ENCODE measurements at regions not wholly inside any gene's neighbourhood (a gene's known extent, or its start where the extent isn't known, plus 50 kb on each side); places are given as distances from the start of the nearest gene placed in this dataset.
"Not testable (repeated sequence)": the region's sequence is repeated elsewhere in the genome, so short reads cannot be mapped to it uniquely, and the experiment has no call there.

DNA sequence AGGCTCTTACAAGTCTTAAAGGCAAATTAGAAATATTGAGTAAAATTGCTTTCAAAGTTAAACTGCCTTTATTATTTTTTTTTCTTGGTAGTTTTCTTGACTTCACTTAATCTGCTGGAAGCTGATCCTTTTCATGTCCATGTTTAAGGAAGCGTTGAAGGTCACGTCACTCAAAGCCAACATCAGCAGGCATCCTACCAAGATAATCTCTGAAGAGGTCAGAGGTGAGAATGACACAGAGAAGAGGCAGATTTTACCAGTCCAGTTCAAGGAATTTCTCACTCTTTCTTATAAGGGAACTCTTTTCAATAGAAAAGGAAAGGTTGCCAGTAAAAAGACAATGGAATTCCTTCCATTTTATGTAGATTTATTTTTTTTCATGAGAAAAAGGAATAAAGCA, 259.8 kb downstream of the ANXA1 start:
- no peaks in the 10 kb centered on the region for H3K36me3 ChIP-seq (ENCODE audit: control insufficient read depth, insufficient read depth, low read length)
- no CpG with 5 or more reads among the region's 2 CpGs for WGBS (ENCODE audit: insufficient coverage, insufficient read length)

DNA sequence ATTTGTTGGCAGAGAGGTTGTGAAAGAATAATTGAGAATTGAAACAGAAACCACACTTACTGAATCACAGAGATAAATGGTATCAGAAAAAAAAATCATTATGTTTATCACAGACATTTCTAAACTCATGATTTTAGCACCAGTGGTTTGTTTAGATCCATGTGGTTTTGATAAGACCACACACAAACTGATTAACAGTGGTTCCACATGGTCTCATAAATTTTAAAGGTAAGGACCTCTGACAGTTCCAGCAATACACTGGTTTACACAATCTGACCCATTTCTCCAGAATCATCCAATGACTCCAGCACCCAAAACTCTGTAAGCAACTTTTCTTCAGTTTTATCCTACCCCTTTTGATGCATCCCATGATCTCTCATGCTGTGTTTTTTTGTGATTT, 261.2 kb downstream of the ANXA1 start:
- H3K9me3 ChIP-seq (ENCODE audit: control insufficient read depth, insufficient read depth, low read length) = no peaks in the 10 kb centered on the region
- H3K36me3 ChIP-seq (ENCODE audit: control insufficient read depth, insufficient read depth, low read length) = no peaks in the 10 kb centered on the region
- no peak for DNase-seq (ENCODE audit: low read depth, low spot score)

More for the DNA sequence above, 259.8 kb downstream of the ANXA1 start:
- Histone ChIP-seq H3K27ac (ENCODE audit: low read length) (no peak overlapping the region), H3K27me3 (ENCODE audit: control insufficient read depth, insufficient read depth, low read length) (no peaks in the 10 kb centered on the region), H3K4me1 (ENCODE audit: control insufficient read depth, insufficient read depth, low read length) (no peaks in the 10 kb centered on the region), H3K9me3 (ENCODE audit: control insufficient read depth, insufficient read depth, low read length) (no peaks in the 10 kb centered on the region), H3K4me3 (ENCODE audit: low read length) (no peak overlapping the region)
- no peak for DNase-seq (ENCODE audit: low read depth, low spot score)

DNA sequence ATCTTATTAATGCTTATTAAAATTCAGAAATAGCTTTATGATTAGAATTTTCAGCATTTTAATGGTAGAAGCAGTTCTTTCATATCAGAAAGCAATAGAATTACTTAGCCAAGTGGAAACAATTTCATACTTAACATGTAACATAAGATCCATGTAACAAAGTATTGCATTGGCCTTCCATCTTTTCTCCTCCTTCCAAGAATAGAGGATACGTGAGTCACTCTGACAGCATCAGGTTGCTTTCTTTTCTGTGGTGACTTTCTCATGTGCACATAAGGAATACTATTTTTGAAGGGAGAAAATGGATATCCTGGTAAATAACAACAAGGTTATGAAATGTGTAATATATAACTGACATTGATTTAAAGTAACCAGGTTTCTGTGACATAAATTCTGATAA, 272.2 kb downstream of the ANXA1 start:
- no peak for DNase-seq (ENCODE audit: low read depth, low spot score)
- WGBS (ENCODE audit: insufficient coverage, insufficient read length) = no CpG with 5 or more reads among the region's 1 CpG
- Histone ChIP-seq H3K27ac (ENCODE audit: low read length) (no peak overlapping the region), H3K36me3 (ENCODE audit: control insufficient read depth, insufficient read depth, low read length) (no peaks in the 10 kb centered on the region), H3K27me3 (ENCODE audit: control insufficient read depth, insufficient read depth, low read length) (no peaks in the 10 kb centered on the region), H3K4me1 (ENCODE audit: control insufficient read depth, insufficient read depth, low read length) (no peaks in the 10 kb centered on the region), H3K9me3 (ENCODE audit: control insufficient read depth, insufficient read depth, low read length) (no peaks in the 10 kb centered on the region), H3K4me3 (ENCODE audit: low read length) (no peak overlapping the region)

More for the DNA sequence above, 261.2 kb downstream of the ANXA1 start:
- Histone ChIP-seq H3K4me1 (ENCODE audit: control insufficient read depth, insufficient read depth, low read length) (no peaks in the 10 kb centered on the region), H3K4me3 (ENCODE audit: low read length) (no peak overlapping the region), H3K27me3 (ENCODE audit: control insufficient read depth, insufficient read depth, low read length) (no peaks in the 10 kb centered on the region), H3K27ac (ENCODE audit: low read length) (no peak overlapping the region)

DNA sequence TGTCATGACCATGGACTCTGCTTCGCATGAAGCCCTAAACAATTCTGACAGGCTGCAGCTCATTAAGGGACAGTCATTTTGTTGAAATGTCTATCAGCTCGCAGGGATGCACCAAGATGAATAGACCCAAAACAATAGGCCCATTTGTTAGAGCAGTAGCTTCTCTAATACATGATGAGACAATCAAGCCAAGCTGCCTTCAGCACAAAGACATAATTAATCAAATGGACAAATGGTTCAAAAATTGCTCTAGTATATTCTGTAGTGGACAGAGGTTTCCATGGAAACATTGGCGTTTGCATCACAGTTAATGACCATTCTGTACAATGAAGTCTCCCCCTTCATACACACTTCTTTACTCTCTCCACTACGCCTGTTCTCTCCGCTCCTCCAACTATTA, 274.6 kb downstream of the ANXA1 start:
- H3K4me3 ChIP-seq (ENCODE audit: low read length) = no peak overlapping the region
- no peaks in the 10 kb centered on the region for H3K4me1 ChIP-seq (ENCODE audit: control insufficient read depth, insufficient read depth, low read length)
- no peaks in the 10 kb centered on the region for H3K27me3 ChIP-seq (ENCODE audit: control insufficient read depth, insufficient read depth, low read length)
- no peaks in the 10 kb centered on the region for H3K36me3 ChIP-seq (ENCODE audit: control insufficient read depth, insufficient read depth, low read length)
- no peak overlapping the region for H3K27ac ChIP-seq (ENCODE audit: low read length)
- no peaks in the 10 kb centered on the region for H3K9me3 ChIP-seq (ENCODE audit: control insufficient read depth, insufficient read depth, low read length)
- no peak for DNase-seq (ENCODE audit: low read depth, low spot score)
- 100% methylated on average over 2 of the region's 5 CpGs for WGBS (ENCODE audit: insufficient coverage, insufficient read length)

DNA sequence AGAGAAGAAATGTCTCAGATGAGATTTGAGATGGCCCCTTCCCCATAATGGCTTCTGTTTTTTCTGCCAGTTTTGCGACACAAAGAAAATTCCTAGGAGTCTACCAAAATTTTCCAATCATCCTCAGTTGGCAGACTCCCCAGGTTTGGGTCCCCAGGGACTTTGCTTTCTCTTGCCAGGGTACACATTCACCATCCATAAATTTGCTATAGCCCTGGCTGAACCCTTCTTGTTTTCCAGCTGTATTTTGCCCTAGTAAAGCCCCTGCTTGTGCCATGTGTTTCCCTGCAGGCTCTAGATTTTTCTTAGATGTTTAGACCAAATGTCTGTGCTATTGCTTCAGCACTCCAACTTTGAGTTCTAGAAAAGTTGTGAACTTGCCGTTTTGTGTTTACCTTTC, 283.2 kb downstream of the ANXA1 start:
- no CpG with 5 or more reads among the region's 2 CpGs for WGBS (ENCODE audit: insufficient coverage, insufficient read length)
- no peaks in the 10 kb centered on the region for H3K9me3 ChIP-seq (ENCODE audit: control insufficient read depth, insufficient read depth, low read length)

DNA sequence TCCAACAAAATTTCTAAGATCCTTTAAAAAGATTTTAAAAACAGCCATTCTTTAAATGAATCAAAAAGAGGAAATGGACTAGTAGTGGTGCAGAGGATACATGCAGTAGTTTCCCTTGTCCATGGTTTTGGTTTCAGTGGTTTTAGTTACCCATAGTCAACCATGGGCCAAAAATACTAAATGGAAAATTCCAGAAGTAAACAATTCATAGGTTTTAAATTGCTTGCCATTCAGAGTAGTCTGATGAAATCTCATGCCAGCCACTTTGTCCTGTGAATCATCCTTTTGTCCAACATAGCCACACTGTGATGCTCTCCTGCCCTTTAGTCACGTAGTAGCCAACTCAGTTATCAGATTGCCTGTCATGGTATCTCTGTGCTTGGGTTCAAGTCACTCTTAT, 286.1 kb downstream of the ANXA1 start:
- no peak overlapping the region for H3K27ac ChIP-seq (ENCODE audit: low read length)
- H3K9me3 ChIP-seq (ENCODE audit: control insufficient read depth, insufficient read depth, low read length) = no peaks in the 10 kb centered on the region
- H3K4me3 ChIP-seq (ENCODE audit: low read length) = no peak overlapping the region
- H3K36me3 ChIP-seq (ENCODE audit: control insufficient read depth, insufficient read depth, low read length) = no peaks in the 10 kb centered on the region
- no peaks in the 10 kb centered on the region for H3K4me1 ChIP-seq (ENCODE audit: control insufficient read depth, insufficient read depth, low read length)
- DNase-seq (ENCODE audit: low read depth, low spot score) = no peak
- H3K27me3 ChIP-seq (ENCODE audit: control insufficient read depth, insufficient read depth, low read length) = no peaks in the 10 kb centered on the region
- WGBS (ENCODE audit: insufficient coverage, insufficient read length) = no CpG with 5 or more reads among the region's 1 CpG

More for the DNA sequence above, 283.2 kb downstream of the ANXA1 start:
- no peak for DNase-seq (ENCODE audit: low read depth, low spot score)
- no peaks in the 10 kb centered on the region for H3K36me3 ChIP-seq (ENCODE audit: control insufficient read depth, insufficient read depth, low read length)
- H3K4me1 ChIP-seq (ENCODE audit: control insufficient read depth, insufficient read depth, low read length) = no peaks in the 10 kb centered on the region
- H3K27ac ChIP-seq (ENCODE audit: low read length) = no peak overlapping the region
- no peaks in the 10 kb centered on the region for H3K27me3 ChIP-seq (ENCODE audit: control insufficient read depth, insufficient read depth, low read length)
- no peak overlapping the region for H3K4me3 ChIP-seq (ENCODE audit: low read length)

DNA sequence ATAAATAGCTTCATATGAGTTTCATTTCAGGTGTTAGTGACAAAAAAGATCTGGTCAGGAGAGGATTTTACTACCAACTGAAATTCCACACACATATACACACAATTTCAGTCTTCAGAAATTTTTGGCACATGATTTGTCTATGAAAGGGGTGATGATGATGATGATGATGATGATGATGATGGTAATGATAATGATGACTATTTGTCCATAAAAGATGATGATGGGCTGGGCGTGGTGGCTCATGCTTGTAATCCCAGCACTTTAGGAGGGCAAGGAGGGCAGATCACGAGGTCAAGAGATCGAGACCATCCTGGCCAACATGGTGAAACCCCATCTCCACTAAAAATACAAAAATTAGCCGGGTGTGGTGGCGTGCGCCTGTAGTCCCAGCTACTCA, 288.2 kb downstream of the ANXA1 start:
- not testable (repeated sequence) for DNase-seq (ENCODE audit: low read depth, low spot score); H3K27ac ChIP-seq (ENCODE audit: low read length); H3K4me1 ChIP-seq (ENCODE audit: control insufficient read depth, insufficient read depth, low read length); H3K9me3 ChIP-seq (ENCODE audit: control insufficient read depth, insufficient read depth, low read length); H3K36me3 ChIP-seq (ENCODE audit: control insufficient read depth, insufficient read depth, low read length); H3K4me3 ChIP-seq (ENCODE audit: low read length); H3K27me3 ChIP-seq (ENCODE audit: control insufficient read depth, insufficient read depth, low read length)
- WGBS (ENCODE audit: insufficient coverage, insufficient read length) = no CpG with 5 or more reads among the region's 6 CpGs

DNA sequence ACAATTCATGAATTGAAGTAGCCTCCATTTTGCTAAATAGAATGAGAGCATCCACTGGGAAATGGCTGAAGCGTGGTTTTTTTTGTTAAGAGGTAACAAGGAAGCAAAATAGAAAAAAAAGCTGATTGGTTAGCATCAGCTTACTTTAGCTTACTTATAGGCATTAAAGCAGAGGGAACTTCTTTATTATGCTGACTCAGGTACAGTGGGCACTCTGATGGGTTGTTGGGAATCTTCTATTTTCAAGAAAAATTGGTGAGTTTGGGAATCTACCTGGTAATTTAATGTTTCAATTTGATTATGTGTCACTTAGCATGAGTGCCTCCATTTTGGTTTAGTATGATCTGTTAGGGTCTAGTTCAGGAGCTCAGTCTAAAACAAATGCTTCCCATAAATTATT, 289.6 kb downstream of the ANXA1 start:
- H3K9me3 ChIP-seq (ENCODE audit: control insufficient read depth, insufficient read depth, low read length) = no peaks in the 10 kb centered on the region
- no peak for DNase-seq (ENCODE audit: low read depth, low spot score)
- no peaks in the 10 kb centered on the region for H3K4me1 ChIP-seq (ENCODE audit: control insufficient read depth, insufficient read depth, low read length)
- no peaks in the 10 kb centered on the region for H3K36me3 ChIP-seq (ENCODE audit: control insufficient read depth, insufficient read depth, low read length)
- no CpG with 5 or more reads among the region's 1 CpG for WGBS (ENCODE audit: insufficient coverage, insufficient read length)
- H3K4me3 ChIP-seq (ENCODE audit: low read length) = no peak overlapping the region
- no peaks in the 10 kb centered on the region for H3K27me3 ChIP-seq (ENCODE audit: control insufficient read depth, insufficient read depth, low read length)
- H3K27ac ChIP-seq (ENCODE audit: low read length) = no peak overlapping the region

DNA sequence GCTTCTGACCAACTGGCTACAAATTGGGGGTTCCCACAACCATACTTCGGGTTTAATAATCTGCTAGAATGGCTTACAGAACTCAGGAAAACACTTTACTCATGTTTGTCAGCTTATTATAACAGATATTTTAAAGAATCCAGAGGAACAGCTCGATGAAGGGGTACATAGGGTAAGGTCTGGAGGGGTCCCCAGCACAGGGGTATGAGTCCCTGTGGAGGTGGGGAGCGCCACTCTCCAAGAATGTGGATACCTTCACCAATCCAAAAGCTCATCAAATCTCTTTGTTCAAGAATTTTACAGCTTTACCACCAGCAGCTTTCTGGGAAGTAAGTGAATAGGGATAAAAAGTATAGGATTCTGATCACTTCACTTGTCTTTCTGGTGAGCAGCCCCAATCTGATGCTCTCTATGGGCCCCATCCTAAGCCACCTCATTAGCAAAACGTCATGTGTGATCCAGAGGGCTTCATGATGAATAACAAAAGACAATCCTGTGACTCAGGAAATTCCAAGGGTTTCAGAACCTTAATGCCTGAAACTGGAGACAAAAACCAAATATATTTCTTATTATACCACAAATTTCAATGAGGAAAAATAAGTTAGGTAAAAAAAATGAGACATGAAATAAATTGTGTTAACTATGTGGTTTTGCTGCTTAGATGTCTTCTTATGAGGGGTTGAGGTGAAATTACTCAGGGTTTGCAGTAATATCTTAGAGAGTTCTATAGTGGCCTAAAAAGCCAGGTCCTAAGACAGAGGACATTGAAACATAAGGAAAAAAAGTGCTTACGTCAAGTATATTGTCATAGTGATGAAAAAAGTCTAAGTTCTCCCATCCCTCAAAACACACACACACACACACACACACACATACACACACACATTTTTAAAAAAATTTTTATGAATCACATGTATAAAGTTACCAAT, 290.5 kb downstream of the ANXA1 start:
- Histone ChIP-seq H3K4me3 (ENCODE audit: low read length) (no peak overlapping the region), H3K27me3 (ENCODE audit: control insufficient read depth, insufficient read depth, low read length) (no peaks in the 10 kb centered on the region), H3K36me3 (ENCODE audit: control insufficient read depth, insufficient read depth, low read length) (no peaks in the 10 kb centered on the region), H3K27ac (ENCODE audit: low read length) (no peak overlapping the region), H3K4me1 (ENCODE audit: control insufficient read depth, insufficient read depth, low read length) (no peaks in the 10 kb centered on the region), H3K9me3 (ENCODE audit: control insufficient read depth, insufficient read depth, low read length) (no peaks in the 10 kb centered on the region)
- no CpG with 5 or more reads among the region's 5 CpGs for WGBS (ENCODE audit: insufficient coverage, insufficient read length)
- peak; percentile 39 for DNase-seq (ENCODE audit: low read depth, low spot score)

DNA sequence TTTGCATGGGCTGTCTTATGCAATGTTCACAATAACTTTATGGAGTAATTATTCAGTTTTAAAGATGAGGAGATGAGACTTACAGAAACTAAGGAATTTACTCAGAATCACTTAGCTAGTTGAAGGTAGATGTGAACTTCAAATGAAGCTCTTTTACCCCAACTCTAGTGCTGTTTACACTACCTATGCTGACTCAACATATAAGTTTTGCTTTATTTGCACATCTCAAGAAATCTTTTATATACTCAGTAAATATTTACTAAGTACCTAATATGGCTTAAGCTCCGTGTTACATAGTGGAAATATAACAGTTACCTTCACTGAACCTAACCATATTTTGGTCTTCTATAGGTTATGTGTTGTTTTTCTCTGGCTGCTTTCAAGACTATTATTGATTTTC, 293.2 kb downstream of the ANXA1 start:
- H3K4me1 ChIP-seq (ENCODE audit: control insufficient read depth, insufficient read depth, low read length) = no peaks in the 10 kb centered on the region
- no peak overlapping the region for H3K27ac ChIP-seq (ENCODE audit: low read length)
- no peaks in the 10 kb centered on the region for H3K27me3 ChIP-seq (ENCODE audit: control insufficient read depth, insufficient read depth, low read length)
- H3K9me3 ChIP-seq (ENCODE audit: control insufficient read depth, insufficient read depth, low read length) = no peaks in the 10 kb centered on the region
- whole genome bisulfite sequencing (ENCODE audit: insufficient coverage, insufficient read length) = no CpG with 5 or more reads among the region's 1 CpG
- no peak for DNase-seq (ENCODE audit: low read depth, low spot score)
- H3K36me3 ChIP-seq (ENCODE audit: control insufficient read depth, insufficient read depth, low read length) = no peaks in the 10 kb centered on the region
- H3K4me3 ChIP-seq (ENCODE audit: low read length) = no peak overlapping the region

DNA sequence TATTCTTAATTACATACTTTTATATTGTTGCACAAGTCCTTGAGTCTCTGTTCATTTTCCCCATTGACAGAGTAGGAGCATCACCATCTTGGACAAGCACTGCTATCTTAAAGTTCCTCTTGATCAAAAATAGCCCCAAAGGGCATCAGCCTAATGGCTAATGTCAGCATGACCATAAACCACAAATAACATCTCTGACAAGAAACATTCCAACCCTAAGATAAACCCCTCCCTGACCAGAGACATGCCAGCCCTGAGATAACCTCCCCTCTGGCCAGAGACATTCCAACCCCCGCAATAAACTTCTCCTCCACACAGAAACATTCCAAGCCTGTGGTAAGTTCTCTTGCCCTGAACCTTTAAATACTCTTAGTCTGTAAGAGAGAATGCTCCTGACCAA, 293.7 kb downstream of the ANXA1 start:
- H3K4me3 ChIP-seq (ENCODE audit: low read length); H3K27me3 ChIP-seq (ENCODE audit: control insufficient read depth, insufficient read depth, low read length); H3K9me3 ChIP-seq (ENCODE audit: control insufficient read depth, insufficient read depth, low read length); H3K4me1 ChIP-seq (ENCODE audit: control insufficient read depth, insufficient read depth, low read length); H3K36me3 ChIP-seq (ENCODE audit: control insufficient read depth, insufficient read depth, low read length); H3K27ac ChIP-seq (ENCODE audit: low read length); DNase-seq (ENCODE audit: low read depth, low spot score): not testable (repeated sequence)
- no CpG with 5 or more reads among the region's 1 CpG for WGBS (ENCODE audit: insufficient coverage, insufficient read length)
